ENCODE measurements at regions not wholly inside any gene's neighbourhood (a gene's known extent, or its start where the extent isn't known, plus 50 kb on each side); places are given as distances from the start of the nearest gene placed in this dataset.
A peak's percentile ranks its signal among the peaks of the same experiment; 100 is the strongest.

DNA sequence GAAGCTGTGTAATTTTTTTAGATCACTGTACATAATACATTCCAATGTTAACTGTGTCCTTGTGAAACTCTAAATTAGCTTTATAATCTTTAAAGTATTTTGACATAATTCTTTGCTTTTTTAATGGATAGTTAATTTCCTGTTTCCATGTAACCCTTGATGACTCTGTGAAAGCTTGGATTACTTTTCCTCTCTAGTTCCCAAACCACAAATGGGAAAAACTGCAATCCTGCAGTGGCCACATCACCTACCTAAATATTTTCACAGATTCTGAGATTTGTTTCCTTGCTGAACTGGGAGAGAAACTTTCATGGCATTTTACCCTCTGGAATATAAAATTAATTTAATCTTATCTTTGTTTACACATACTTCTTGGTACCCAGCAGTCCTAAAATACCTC is 161.6 kb upstream of the CCDC68 start:
- DNase-seq (ENCODE audit: low spot score) = no peak

DNA sequence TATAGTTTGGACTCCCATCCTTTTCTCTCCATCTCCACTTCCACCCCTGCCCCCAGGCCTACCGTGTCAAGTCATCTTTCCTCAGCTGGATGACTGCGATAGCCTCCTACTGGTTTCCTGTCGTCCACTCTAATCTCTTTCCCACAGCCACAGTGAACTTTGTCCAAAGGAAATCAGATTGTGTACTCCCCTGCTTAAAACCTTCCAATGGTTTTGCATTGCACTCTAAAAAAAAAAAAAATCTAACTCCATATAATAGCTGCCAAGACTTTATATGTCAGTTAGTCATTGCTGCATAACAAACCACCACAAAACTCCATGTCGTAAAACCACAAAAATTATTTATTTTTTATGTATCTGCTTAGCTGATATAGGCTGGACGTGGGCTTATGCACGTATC is 160.2 kb upstream of the CCDC68 start:
- DNase-seq (ENCODE audit: low spot score) = no peak

DNA sequence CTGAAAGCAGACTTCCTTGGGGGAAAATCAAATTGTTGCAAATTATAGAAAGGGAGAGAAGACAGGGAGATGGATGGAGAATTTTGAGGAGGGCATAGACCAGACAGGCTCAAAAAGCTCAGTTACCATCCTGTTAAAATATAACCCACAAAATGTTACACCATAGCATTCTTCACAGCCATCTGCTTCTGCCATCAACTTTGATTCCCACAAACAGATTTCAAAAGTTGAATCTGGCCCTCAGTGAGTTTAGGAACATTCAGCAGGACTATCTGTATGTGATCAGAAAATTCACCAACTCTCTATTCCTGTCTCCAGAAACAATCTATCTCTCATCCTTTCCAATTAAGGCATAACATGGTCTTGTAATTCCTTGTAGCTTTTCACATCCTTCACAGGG is 159.8 kb upstream of the CCDC68 start:
- no peak for DNase-seq (ENCODE audit: low spot score)

DNA sequence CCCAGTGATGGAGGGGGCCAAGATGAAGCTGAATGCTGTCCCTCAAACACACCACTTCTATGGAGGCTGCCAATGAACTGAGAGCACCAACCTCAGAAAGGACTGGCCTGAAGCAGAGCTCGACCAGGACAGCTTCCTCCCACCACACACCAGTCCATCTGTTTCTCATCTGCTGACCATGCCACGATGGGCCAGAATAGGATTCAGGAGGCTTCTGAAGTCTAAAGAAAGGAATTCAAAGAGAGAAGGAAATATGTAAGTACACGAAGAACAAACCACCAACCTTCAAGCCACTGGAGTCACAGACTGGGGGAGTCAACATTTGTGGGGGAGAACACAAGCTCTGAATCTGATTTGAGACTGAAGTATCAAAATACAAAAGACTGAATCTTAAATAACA is 157.6 kb upstream of the CCDC68 start:
- no peak for DNase-seq (ENCODE audit: low spot score)

DNA sequence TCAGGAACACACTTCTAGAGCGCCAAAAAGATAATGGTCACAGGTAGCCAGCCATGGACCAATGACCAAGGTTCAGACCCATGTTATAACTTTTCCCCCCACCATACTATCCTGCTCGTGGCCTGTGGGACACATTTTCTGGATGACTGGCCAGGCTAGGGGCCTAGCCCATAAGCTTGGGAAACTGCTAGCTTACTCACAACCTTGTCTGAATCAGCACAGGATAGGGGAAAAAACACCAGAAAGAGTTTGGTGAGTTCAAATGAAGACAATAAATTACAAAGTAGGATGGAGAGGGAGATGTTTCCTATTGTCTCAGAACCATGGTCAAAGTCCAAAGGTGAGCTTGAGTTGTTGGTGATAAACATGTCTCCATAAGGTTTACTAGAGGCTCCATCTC is 156.3 kb upstream of the CCDC68 start:
- no peak for DNase-seq (ENCODE audit: low spot score)

DNA sequence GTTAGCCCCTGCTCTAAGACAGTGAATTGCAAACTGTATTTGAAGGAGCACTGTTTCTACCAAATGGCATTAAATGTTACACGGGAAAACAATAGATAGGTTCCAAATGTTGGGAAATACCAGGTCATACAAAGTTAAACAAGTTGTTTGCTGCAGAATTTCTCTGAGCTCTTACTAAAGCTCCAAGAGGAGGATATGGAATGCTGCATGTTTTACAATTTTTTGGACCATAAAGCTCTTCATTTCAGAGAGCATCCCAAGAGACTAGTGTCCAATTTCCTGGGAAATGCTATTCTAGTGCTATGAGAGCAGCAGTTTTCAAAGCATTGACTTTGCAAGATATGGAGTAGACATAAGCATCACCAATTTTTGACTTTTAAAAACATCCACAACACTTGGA is 155.6 kb upstream of the CCDC68 start:
- DNase-seq (ENCODE audit: low spot score) = no peak

DNA sequence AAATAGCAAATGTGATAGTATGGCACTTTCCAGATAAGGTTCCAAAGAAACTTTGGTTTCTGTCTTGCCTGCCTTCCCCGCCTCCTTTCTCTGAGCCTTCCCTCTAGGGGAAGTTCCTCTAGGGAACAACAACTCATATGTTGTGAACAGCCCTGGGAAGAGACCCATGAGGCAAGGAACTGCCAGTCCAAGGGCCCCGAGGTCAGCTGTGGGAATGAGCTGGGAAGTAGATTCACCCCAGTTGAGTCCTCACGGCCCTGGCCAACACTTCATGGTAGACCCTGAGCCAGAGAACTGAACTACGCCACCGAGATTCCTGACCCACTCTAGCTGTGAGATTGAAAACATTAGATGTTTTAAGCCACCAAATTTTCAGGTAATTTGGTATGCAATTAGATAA is 154.5 kb upstream of the CCDC68 start:
- no peak for DNase-seq (ENCODE audit: low spot score)

DNA sequence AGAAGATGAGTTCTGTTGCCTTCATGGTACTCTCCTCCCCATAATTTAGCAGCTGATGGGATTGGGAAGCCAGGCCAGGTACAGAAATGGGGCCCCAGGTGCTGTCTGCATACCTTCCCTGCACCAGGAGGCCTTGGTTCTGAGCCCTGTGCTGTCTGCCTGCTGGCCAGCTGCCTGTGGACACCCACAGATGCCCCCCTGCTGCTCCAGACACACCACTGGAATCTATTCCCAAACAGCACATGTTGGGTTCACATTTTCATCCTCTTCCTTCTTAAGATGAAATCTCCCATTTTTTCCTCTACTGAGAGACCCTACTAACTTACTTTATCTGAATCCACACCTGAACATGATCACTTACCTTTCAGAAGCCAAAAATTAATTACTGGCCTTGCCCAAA is 152.0 kb upstream of the CCDC68 start:
- DNase-seq (ENCODE audit: low spot score) = no peak

DNA sequence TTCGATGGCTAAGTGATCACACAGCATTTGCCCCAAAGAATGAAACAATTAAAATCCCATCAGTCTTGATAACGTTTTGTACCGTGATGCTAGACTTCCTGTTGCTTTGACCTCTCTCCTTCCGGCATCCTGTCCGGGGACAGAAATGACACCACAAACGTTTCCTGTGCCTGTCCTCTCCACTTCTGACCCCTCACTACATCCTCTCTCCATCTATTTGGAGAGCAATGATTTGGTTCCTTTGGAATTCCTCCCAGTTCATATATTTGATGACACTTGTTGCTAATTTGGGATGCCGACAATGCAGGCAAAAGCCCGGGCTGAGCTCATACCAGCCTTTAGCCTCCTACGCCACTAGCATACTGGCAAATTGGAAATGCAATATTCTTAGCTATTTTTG is 151.2 kb upstream of the CCDC68 start:
- no peak for DNase-seq (ENCODE audit: low spot score)

DNA sequence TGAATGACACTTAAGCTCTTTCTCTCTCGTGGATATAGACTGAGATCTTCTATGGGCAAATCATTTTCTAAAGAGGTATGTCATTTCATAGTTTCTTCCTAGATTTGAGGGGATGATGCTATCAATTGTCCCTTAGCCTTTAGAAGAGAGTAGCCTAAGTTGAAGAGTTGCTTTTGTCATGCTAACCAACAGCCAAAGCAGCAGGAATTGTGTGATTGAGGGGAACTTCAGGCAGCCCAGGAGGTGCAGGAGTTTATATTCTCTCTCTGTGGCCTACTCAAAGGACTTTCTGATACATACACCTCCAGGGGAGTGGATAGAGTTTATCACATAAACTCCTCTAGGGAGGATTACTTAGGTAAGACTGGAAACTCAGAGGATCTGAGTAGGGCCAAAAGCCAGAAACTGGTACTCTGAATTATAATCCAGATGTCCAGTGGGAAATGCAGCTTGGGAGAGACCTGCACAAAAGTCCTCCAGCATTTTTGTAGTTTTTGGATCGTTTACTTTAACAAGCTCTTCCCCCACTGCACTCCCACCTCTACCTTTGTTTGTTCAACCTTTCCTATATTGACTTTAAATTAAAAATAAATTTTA is 150.7 kb upstream of the CCDC68 start:
- no peak for DNase-seq (ENCODE audit: low spot score)

DNA sequence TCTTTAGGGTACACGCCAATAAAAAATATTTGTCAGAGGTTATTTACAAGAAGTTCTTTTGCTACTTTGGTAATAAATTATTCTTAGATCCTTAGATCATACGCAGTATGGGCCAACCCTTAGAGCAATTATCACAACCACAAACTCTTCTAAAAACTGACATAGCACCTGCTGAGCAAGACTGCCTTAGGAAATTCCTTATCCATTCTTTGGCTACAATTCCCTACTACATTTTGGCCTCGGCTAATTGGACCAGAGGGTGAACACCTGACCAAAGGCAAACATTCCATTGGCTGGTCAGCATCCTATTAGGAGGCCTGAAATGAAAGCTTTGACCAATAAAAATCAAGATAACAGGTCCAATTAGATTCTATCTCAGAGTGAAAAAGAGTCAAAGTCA is 147.6 kb upstream of the CCDC68 start:
- no peak for DNase-seq (ENCODE audit: low spot score)

DNA sequence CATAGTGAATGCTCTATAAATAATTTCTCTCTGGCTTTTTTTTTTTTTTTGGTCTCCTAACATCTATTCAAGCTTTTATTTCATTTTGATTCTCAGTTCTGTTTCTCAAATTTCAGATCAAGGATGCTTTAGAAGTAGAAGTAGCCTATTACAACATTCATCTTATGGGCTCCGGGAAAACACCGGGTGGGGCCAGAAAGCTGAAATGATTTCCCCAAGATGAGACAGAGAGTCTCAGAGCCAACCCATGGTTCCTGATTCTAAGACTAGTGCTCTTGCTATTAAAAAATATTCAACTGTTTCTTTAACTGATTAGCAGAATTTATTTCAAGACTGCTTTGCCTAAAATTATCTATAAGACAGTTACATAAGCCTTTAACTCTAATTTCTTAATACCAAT is 147.2 kb upstream of the CCDC68 start:
- DNase-seq (ENCODE audit: low spot score) = no peak

DNA sequence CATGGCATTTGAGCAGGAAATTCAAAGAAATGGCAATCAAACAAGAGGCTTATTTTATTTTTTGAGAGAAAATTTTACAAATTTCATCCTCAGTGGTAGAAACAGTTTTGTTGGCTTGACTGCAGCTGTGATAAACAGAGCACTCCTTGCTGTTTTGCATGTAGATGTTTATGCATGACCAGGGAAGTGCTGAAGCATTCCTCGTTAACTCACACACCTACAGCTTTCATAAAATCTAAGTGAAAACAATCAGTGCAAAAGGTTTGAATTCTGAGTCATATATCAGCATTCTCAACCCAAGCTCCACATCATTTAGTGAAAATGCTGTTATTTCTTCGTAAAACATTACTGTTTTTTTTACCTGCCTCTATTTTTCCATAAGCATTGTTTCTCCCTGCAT is 146.6 kb upstream of the CCDC68 start:
- no peak for DNase-seq (ENCODE audit: low spot score)

DNA sequence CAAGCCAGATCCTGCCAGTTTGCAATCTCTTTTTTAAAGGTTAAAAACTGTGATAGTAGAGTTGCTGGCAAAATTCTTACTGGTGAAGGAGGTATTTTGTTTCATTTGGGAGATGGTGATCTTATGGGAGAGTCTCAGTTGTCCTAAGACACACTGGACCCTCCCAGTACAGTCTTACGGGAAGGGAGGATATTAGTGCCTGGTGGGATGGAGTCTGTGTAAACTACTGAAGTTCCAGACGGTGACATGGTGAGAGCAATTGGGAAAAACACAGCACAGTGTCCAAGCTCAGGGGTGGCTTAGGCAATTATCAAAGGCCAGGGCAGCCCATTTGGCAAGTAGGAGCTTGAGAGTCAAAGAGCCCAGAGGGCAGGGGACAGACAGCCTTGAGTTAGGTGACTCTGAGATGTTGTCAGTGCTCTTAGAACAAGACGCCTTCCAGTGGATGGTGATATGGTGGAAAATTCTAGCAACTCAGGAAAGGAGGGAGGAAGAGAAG is 143.7 kb upstream of the CCDC68 start:
- DNase-seq (ENCODE audit: low spot score) = no peak

DNA sequence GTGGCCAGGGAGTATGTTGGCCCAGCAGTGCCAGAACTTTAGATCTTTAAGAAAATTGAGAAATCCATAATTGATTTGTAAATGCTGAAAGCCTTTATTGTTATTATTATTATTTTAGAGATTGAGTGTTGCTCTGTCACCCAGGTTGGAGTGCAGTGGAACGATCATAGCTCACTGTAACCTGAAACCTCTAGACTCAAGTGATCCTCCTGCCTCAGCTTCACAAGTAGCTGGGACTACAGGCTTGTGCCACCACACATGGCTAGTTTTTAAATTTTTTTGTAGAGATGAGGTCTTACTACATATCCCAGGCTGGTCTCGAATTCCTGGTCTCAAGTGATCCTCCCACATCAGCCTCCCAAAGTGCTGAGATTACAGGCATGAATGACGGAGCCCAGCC is 143.2 kb upstream of the CCDC68 start:
- DNase-seq (ENCODE audit: low spot score) = no peak

DNA sequence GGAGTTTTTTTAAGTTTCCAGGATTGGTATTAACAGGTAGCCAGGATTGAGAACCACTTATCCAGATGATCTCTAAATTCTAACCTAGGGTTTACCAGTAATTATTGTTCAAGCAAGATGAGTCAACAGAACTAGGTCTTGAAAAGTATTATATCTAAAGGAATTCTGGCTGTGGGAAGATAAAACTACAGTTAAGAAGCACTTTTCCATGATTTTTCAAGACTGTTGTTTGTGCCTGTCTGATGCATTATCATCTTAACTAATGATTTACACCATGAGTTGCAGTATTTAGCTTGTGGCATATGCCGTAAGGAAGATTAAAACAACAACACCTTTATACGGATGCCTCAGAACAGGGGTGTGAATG is 142.2 kb upstream of the CCDC68 start:
- no peak for DNase-seq (ENCODE audit: low spot score)

DNA sequence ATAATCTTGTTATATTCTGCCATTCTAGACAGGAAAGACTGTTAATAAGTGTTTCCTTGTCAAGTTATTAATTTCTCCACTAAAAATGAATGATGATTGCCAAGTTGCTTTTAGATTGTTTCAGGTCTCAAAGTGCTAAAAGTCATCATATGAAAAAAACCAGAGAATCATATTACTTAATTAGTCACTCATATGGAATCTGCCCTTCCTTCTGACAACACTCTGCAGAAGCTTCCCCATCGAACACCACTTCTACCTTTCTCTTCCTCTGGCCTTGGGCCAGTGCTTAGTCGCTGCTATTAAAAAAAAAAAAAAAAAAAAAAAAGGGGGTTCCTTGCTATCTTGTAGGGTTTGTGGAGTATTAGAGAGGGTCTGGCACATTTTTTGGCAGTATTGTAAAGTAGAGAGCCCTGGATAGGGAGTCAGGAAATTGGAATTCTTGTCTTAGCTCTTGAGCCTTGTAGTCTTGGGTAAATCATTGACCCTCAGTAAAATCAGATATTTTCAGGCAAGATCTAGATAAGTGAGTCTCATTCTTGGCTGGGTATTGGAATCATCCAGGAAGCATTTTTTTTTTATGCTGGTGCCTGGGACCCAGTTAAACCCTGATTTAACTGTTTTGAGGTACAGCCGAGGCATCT is 141.7 kb upstream of the CCDC68 start:
- DNase-seq (ENCODE audit: low spot score) = no peak

DNA sequence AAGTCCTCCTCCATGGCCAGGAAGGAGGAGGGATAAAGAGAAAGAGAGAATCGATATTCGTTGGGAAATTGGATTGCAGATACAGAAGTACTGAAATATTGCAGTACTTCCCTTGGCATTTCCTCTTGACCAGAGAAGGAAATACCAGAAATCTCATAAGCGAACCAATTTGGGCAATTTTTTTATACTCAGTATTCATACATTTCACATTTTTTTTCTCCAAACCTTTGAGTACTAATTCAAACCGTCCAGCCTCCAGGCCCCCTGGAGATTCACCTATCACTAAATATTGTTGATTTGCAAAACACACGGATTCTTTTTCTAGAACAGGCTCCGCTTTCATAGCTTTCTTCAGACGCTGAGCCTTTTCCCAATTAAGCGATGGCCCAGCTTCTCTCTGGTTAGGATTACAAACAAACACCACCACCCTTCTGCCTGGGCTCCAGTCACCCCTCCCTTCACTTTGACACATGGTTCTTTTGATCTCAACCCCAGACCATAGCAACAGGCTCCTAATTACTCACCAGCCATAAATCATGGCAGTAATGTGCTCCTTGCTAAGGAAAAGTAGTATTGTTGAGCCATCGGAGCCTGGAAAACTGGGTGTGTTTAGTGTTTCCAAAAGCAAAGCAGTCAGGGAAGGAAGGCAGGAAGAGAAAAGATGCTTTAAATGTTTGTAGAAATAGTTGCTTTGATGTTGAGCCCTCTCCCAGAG is 138.4 kb upstream of the CCDC68 start:
- no peak for DNase-seq (ENCODE audit: low spot score)

DNA sequence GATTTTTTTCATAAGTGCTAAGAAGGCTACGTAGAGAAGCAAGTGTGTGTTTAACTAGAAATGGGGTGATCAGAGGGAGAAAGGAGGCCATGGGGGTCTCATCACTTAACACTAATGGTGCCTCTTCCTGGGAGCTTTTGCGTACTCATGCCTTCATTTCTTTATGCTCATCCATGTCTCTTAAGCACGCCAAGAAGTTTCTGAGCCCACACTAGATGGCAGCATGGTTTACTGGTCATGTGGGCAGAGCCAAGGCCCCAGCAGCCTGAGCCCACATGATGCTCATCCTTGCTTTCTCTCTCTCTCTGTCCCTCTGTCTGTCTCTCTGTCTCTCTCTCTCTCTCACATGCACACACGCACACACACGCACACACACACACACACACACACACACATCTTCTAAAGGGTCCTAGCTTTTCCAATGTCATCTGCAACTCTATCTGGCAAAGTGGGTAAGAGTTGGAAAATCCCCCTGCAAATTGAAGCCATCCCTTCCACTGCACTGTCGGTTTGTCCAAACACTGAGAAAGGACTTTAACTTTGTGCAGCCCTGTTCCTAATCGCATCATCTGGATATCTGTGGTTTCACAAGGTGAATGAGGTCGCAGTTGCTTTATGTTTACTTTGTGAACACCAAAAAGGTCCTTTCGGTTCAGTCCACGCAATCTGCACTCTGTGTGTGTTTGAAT is 137.1 kb upstream of the CCDC68 start:
- peak; percentile 78 for DNase-seq (ENCODE audit: low spot score)

DNA sequence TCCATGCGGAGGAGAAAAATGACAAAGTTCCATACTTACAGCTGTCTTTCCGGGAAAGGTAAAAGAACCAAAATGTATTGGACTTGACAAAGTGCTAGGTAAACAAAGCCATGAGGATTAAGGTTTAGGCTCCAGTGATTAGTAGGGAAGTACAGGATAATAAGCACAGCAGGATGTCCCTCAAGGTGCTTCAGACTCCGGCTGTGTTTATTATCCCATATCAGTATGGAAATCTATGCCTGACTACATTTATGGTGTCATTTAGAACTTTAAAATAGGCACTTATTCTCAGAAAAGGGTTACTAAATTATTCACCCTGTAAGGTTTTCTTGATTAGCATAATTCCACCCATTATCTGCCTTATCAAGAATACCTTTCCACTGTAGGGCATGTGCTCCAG is 136.3 kb upstream of the CCDC68 start:
- no peak for DNase-seq (ENCODE audit: low spot score)

DNA sequence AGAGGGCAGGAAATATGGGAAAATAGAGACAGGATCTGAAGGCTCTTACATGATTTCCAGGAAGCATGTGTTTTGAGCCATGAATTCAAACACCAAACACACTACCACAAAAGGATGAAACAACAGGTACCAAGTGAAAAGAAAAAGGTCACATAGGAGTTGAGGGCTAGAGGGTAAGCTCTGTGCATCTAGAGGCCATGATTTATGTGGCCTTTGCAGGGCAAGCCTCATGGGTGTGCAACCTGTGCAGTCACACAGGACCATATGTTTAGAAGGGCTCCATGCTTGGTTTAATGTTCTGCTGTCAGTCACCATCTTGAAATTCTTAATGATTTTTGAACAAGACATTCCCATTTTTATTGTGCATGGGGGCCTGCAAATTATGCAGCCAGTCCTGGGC is 134.5 kb upstream of the CCDC68 start:
- no peak for DNase-seq (ENCODE audit: low spot score)

DNA sequence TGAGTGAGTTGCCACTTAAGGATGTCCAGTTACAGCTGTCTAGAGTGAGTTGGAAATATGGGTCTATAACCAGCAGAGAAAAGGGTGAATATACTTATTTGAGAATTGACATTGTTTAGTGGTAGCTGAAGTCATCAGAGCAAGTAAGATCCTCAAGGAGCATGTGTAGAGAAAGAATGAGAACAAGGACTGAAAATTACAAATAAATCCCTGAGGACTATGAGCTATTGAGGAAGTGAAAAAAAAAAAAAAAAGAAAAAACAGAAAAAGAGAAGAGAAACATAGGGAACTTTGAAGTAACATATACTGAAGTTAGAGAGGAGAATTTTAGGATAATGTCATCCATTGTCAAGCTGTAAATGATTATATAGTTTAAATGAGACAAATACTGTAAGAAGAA is 134.0 kb upstream of the CCDC68 start:
- no peak for DNase-seq (ENCODE audit: low spot score)

DNA sequence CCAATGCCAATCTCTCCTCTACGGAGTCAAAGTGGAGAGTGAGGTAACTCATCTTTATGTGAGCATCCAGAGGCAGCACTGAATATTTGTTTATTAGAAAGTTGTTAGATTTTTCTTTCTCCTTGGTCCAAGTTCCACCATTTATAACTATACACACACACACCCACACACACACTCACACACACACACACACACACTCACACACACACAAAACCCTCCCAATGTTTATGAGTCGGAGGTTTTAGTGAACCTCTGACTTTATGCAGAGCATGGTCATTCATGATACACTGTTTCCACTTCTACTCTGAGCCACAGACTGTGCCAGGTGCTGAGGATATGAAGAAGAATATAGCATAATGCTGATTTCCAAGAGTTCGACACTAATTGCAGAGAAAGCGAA is 132.9 kb upstream of the CCDC68 start:
- DNase-seq (ENCODE audit: low spot score) = no peak

All from globus pallidus (tissue), 1 donor.